ENCODE measurements at regions not wholly inside any gene's neighbourhood (a gene's known extent, or its start where the extent isn't known, plus 50 kb on each side); places are given as distances from the start of the nearest gene placed in this dataset.

DNA sequence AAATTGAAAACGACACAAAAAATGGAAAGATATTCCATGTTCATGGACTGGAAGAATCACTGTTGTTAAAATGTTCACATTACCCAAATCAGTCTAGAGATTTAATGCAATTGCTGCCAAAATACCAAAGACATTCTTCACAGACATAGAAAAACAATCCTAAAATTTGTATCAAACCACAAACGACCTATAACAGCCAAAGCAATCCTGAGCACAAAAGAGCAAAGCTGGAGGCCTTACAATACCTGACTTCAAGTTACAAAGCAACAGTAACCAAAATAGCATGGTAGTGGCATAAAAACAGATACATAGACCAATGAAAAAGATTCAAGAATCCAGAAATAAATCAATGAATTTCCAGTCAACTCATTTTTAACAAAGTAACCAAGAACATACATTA lies 1077.3 kb downstream of the KCNT2 start:
- no peak overlapping the region for H3K4me3 ChIP-seq (ENCODE audit: low read length)
- no peak overlapping the region for H3K9ac ChIP-seq (ENCODE audit: low read length)
- H3K36me3 ChIP-seq (ENCODE audit: control insufficient read depth, insufficient read depth, low read length), result no peaks in the 10 kb centered on the region

DNA sequence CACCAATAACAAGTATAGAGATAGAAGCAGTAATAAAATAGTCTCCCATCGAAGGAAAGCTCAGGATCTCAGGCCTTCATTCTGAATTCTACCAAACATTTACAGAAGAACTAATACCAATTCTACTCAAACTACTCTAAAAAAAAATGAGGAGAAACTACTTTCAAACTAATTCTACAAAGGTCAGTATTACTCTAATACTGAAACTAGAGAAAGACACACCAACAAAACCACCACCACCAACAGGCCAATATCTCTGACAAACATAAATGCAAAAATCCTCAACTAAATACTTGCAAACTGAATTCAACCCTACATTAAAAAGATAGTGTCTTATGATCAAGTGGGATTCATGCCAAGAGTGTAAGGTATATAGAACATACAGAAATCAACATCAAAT lies 1078.4 kb downstream of the KCNT2 start:
- Histone ChIP-seq H3K4me1 (ENCODE audit: control insufficient read depth, insufficient read depth, low read length) (no peaks in the 10 kb centered on the region), H3K36me3 (ENCODE audit: control insufficient read depth, insufficient read depth, low read length) (no peaks in the 10 kb centered on the region), H3K9ac (ENCODE audit: low read length) (no peak overlapping the region), H3K27me3 (ENCODE audit: control insufficient read depth, insufficient read depth, low read length) (no peaks in the 10 kb centered on the region), H3K4me3 (ENCODE audit: low read length) (no peak overlapping the region), H3K9me3 (ENCODE audit: control insufficient read depth, low read length) (no peaks in the 10 kb centered on the region)

More for the DNA sequence above, 1077.3 kb downstream of the KCNT2 start:
- no peaks in the 10 kb centered on the region for H3K9me3 ChIP-seq (ENCODE audit: control insufficient read depth, low read length)
- no peaks in the 10 kb centered on the region for H3K27me3 ChIP-seq (ENCODE audit: control insufficient read depth, insufficient read depth, low read length)
- no peaks in the 10 kb centered on the region for H3K4me1 ChIP-seq (ENCODE audit: control insufficient read depth, insufficient read depth, low read length)

DNA sequence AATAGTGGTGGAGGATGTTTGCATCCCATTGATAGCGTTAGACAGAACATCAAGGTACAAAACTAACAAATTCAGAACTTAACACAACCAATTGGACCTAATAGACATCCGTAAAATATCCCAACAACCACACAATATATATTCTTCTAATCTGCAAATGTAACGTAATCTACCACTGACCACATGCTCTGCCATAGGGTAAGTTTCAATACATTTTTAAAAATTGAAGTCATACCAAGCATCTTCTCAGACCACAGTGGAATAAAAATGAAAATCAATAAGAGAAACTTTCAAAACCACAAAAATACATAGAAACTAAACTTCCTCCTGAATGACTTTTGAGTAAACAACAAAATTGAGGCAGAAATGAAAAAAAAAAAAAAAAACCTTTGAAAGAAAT lies 1087.5 kb downstream of the KCNT2 start:
- Histone ChIP-seq H3K27me3 (ENCODE audit: control insufficient read depth, insufficient read depth, low read length) (no peaks in the 10 kb centered on the region), H3K9me3 (ENCODE audit: control insufficient read depth, low read length) (no peaks in the 10 kb centered on the region), H3K4me3 (ENCODE audit: low read length) (no peak overlapping the region), H3K4me1 (ENCODE audit: control insufficient read depth, insufficient read depth, low read length) (no peaks in the 10 kb centered on the region), H3K9ac (ENCODE audit: low read length) (no peak overlapping the region), H3K36me3 (ENCODE audit: control insufficient read depth, insufficient read depth, low read length) (no peaks in the 10 kb centered on the region)

GRCh38 chr1:195516036-195516435 lies 1092.2 kb downstream of the KCNT2 start:
- Histone ChIP-seq H3K9me3 (ENCODE audit: control insufficient read depth, low read length) (no peaks in the 10 kb centered on the region), H3K9ac (ENCODE audit: low read length) (no peak overlapping the region), H3K4me1 (ENCODE audit: control insufficient read depth, insufficient read depth, low read length) (no peaks in the 10 kb centered on the region), H3K36me3 (ENCODE audit: control insufficient read depth, insufficient read depth, low read length) (no peaks in the 10 kb centered on the region), H3K4me3 (ENCODE audit: low read length) (no peak overlapping the region), H3K27me3 (ENCODE audit: control insufficient read depth, insufficient read depth, low read length) (no peaks in the 10 kb centered on the region)

GRCh38 chr1:195511501-195511900 lies 1096.7 kb downstream of the KCNT2 start:
- H3K4me1 ChIP-seq (ENCODE audit: control insufficient read depth, insufficient read depth, low read length), result no peaks in the 10 kb centered on the region
- H3K36me3 ChIP-seq (ENCODE audit: control insufficient read depth, insufficient read depth, low read length), result no peaks in the 10 kb centered on the region
- no peaks in the 10 kb centered on the region for H3K27me3 ChIP-seq (ENCODE audit: control insufficient read depth, insufficient read depth, low read length)
- no peak overlapping the region for H3K4me3 ChIP-seq (ENCODE audit: low read length)
- H3K9me3 ChIP-seq (ENCODE audit: control insufficient read depth, low read length), result no peaks in the 10 kb centered on the region
- no peak overlapping the region for H3K9ac ChIP-seq (ENCODE audit: low read length)

- Histone ChIP-seq H3K9me3 (ENCODE audit: control insufficient read depth, low read length) (no peaks in the 10 kb centered on the region), H3K4me3 (ENCODE audit: low read length) (no peak overlapping the region), H3K36me3 (ENCODE audit: control insufficient read depth, insufficient read depth, low read length) (no peaks in the 10 kb centered on the region), H3K4me1 (ENCODE audit: control insufficient read depth, insufficient read depth, low read length) (no peaks in the 10 kb centered on the region), H3K27me3 (ENCODE audit: control insufficient read depth, insufficient read depth, low read length) (no peaks in the 10 kb centered on the region), H3K9ac (ENCODE audit: low read length) (no peak overlapping the region)
These were observed 1107.1 kb downstream of the KCNT2 start for GRCh38 chr1:195501118-195501517.

DNA sequence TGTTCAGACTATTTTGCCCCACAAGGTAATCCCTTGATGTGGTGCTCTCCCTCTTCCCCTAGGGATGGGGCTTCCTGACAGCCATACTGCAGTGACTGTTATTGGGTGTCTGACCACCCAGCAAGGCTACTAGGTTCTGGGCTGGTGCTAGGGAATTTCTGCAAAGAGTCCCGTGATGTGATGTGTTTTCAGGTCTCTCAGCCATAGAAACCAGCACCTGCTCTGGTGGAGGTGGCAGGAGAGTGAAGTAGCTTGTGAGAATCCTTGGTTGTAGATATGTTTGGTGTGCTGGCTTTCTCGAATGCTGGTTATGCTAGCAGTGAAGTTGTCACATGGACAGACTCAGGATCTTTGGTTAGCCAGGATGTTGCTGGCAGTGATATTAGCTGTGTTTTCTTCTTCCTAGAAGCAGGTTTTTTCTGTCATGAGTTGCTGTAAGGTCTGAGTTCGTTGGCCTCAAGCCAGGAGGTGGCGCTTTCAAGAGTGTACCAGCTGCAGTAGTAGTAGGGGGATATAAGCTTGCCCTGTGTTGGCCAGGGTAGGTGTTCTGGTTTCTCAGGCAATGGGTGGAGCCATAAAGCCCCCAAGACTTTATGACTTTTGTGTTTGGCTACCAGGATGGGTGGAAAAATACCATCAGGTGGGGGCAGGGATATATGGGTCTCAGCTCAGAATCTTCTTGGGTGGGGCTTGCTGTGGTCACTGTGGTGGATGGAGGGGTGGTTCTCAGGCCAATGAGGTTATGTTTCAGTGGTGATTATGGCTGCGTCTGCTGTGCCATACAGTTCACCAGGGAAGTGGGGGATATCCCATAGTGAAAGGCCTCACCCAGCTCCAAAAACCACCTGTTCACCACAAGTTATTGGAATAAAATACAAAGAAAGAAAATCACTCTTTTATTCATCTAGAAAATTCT lies 1112.3 kb downstream of the KCNT2 start:
- Histone ChIP-seq H3K27me3 (ENCODE audit: control insufficient read depth, insufficient read depth, low read length) (no peaks in the 10 kb centered on the region), H3K36me3 (ENCODE audit: control insufficient read depth, insufficient read depth, low read length) (no peaks in the 10 kb centered on the region)

DNA sequence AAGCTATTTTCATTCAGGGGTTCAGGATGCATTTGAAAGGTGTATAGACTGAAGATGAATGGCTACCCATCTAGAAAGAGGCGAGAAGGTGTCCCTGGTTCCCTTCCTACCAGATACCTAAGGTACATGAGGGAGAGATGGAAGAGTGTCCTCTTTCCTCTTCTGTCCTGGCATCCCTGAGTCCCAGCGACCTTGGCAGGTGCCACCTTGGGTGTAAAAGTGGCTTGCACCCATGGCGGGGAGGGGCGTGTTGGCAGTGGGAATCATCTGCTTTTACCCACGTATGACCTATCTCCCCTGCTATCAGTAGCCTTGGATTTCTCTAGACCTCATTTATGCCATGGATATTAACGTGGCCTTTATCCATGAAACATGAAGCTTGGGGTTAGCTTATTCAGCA lies 1126.1 kb downstream of the KCNT2 start:
- H3K4me1 ChIP-seq (ENCODE audit: control insufficient read depth, insufficient read depth, low read length), result no peaks in the 10 kb centered on the region
- H3K36me3 ChIP-seq (ENCODE audit: control insufficient read depth, insufficient read depth, low read length), result no peaks in the 10 kb centered on the region
- H3K4me3 ChIP-seq (ENCODE audit: low read length), result no peak overlapping the region
- no peak overlapping the region for H3K9ac ChIP-seq (ENCODE audit: low read length)
- no peaks in the 10 kb centered on the region for H3K27me3 ChIP-seq (ENCODE audit: control insufficient read depth, insufficient read depth, low read length)
- no peaks in the 10 kb centered on the region for H3K9me3 ChIP-seq (ENCODE audit: control insufficient read depth, low read length)

More for the DNA sequence above, 1112.3 kb downstream of the KCNT2 start:
- Histone ChIP-seq H3K4me1 (ENCODE audit: control insufficient read depth, insufficient read depth, low read length) (no peaks in the 10 kb centered on the region), H3K9me3 (ENCODE audit: control insufficient read depth, low read length) (no peaks in the 10 kb centered on the region), H3K9ac (ENCODE audit: low read length) (no peak overlapping the region), H3K4me3 (ENCODE audit: low read length) (no peak overlapping the region)

- Histone ChIP-seq H3K4me1 (ENCODE audit: control insufficient read depth, insufficient read depth, low read length) (no peaks in the 10 kb centered on the region), H3K36me3 (ENCODE audit: control insufficient read depth, insufficient read depth, low read length) (no peaks in the 10 kb centered on the region), H3K9me3 (ENCODE audit: control insufficient read depth, low read length) (no peaks in the 10 kb centered on the region), H3K9ac (ENCODE audit: low read length) (no peak overlapping the region), H3K27me3 (ENCODE audit: control insufficient read depth, insufficient read depth, low read length) (no peaks in the 10 kb centered on the region), H3K4me3 (ENCODE audit: low read length) (no peak overlapping the region)
These were observed 1126.9 kb downstream of the KCNT2 start for GRCh38 chr1:195481293-195481692.

- Histone ChIP-seq H3K9me3 (ENCODE audit: control insufficient read depth, low read length) (no peaks in the 10 kb centered on the region), H3K4me1 (ENCODE audit: control insufficient read depth, insufficient read depth, low read length) (no peaks in the 10 kb centered on the region), H3K27me3 (ENCODE audit: control insufficient read depth, insufficient read depth, low read length) (no peaks in the 10 kb centered on the region), H3K36me3 (ENCODE audit: control insufficient read depth, insufficient read depth, low read length) (no peaks in the 10 kb centered on the region), H3K9ac (ENCODE audit: low read length) (no peak overlapping the region), H3K4me3 (ENCODE audit: low read length) (no peak overlapping the region)
These were observed 1132.7 kb downstream of the KCNT2 start for GRCh38 chr1:195475568-195475967.

GRCh38 chr1:195472291-195472690 lies 1135.9 kb downstream of the KCNT2 start:
- no peaks in the 10 kb centered on the region for H3K36me3 ChIP-seq (ENCODE audit: control insufficient read depth, insufficient read depth, low read length)
- H3K27me3 ChIP-seq (ENCODE audit: control insufficient read depth, insufficient read depth, low read length), result no peaks in the 10 kb centered on the region
- H3K4me1 ChIP-seq (ENCODE audit: control insufficient read depth, insufficient read depth, low read length), result no peaks in the 10 kb centered on the region
- H3K4me3 ChIP-seq (ENCODE audit: low read length), result no peak overlapping the region
- no peaks in the 10 kb centered on the region for H3K9me3 ChIP-seq (ENCODE audit: control insufficient read depth, low read length)
- no peak overlapping the region for H3K9ac ChIP-seq (ENCODE audit: low read length)

GRCh38 chr1:195466639-195467038 lies 1141.6 kb downstream of the KCNT2 start:
- no peaks in the 10 kb centered on the region for H3K9me3 ChIP-seq (ENCODE audit: control insufficient read depth, low read length)
- no peak overlapping the region for H3K9ac ChIP-seq (ENCODE audit: low read length)
- no peak overlapping the region for H3K4me3 ChIP-seq (ENCODE audit: low read length)
- H3K27me3 ChIP-seq (ENCODE audit: control insufficient read depth, insufficient read depth, low read length), result no peaks in the 10 kb centered on the region
- no peaks in the 10 kb centered on the region for H3K36me3 ChIP-seq (ENCODE audit: control insufficient read depth, insufficient read depth, low read length)
- H3K4me1 ChIP-seq (ENCODE audit: control insufficient read depth, insufficient read depth, low read length), result no peaks in the 10 kb centered on the region
